Common myeloid progenitor, CD34-positive (primary cell): ENCODE measurements at regions not wholly inside any gene's neighbourhood (a gene's known extent, or its start where the extent isn't known, plus 50 kb on each side); places are given as distances from the start of the nearest gene placed in this dataset.

Experiments
- CTCF ChIA-PET: fragments of 350-600 bp; sonication (Branson Sonifier 250); formaldehyde crosslinking; loops from one replicate; lab custom pipeline; 2021; ENCODE audit warnings: antibody characterized with exemption; lab: Charles Lee
- POLR2A ChIA-PET: fragments of 350-600 bp; sonication (Branson Sonifier 250); formaldehyde crosslinking; loops from one replicate; lab custom pipeline; 2021; ENCODE audit warnings: antibody characterized with exemption; lab: Charles Lee
- DNase-seq, 3 donors: peaks; one replicate each; pipeline versions ENCODE4 v3.0.0 to v3.0.0-alpha.2; 2013
- H3K27ac ChIP-seq, 2 experiments: 1 replicate in 1 of 2; 2 replicates in 1 of 2; pipeline ENCODE4 v1.7.0; 2013; ENCODE audit warnings: inconsistent platforms in 2 of 2, low read length in 2 of 2, mild to moderate bottlenecking in 2 of 2, low read depth in 1 of 2, moderate library complexity in 1 of 2; ENCODE audit not compliant: severe bottlenecking in 2 of 2, insufficient read depth in 1 of 2, poor library complexity in 1 of 2
- H3K27me3 ChIP-seq, 5 experiments: replicated peaks in 2 of 5; 1 replicate in 3 of 5; 2 replicates in 2 of 5; pipeline versions ENCODE4 v1.6.1 to v1.7.0; 2013; ENCODE audit warnings: low read length in 4 of 5, mild to moderate bottlenecking in 2 of 5, moderate library complexity in 2 of 5, inconsistent platforms in 1 of 5; ENCODE audit not compliant: insufficient read depth in 5 of 5, control insufficient read depth in 4 of 5
- H3K36me3 ChIP-seq, 4 experiments: 1 replicate in 2 of 4; 2 replicates in 2 of 4; pipeline versions ENCODE4 v1.6.1 to v1.7.0; 2013; ENCODE audit warnings: low read length in 3 of 4, control low read depth in 1 of 4, mild to moderate bottlenecking in 1 of 4; ENCODE audit not compliant: control insufficient read depth in 4 of 4, insufficient read depth in 4 of 4
- H3K4me1 ChIP-seq, 4 experiments: 1 replicate in 3 of 4; 2 replicates in 1 of 4; pipeline versions ENCODE4 v1.6.1 to v1.7.1; 2013; ENCODE audit warnings: low read length in 3 of 4, mild to moderate bottlenecking in 3 of 4, control low read depth in 1 of 4, inconsistent platforms in 1 of 4, moderate library complexity in 1 of 4; ENCODE audit not compliant: control insufficient read depth in 4 of 4, insufficient read depth in 4 of 4; ENCODE audit errors: control extremely low read depth in 1 of 4
- H3K4me3 ChIP-seq, 7 experiments: 1 replicate in 4 of 7; 2 replicates in 3 of 7; pipeline versions ENCODE4 v1.5.1 to v1.7.0; 2013; ENCODE audit warnings: mild to moderate bottlenecking in 7 of 7, low read length in 6 of 7, moderate library complexity in 6 of 7, inconsistent platforms in 2 of 7, low read depth in 2 of 7, control low read depth in 1 of 7; ENCODE audit not compliant: insufficient read depth in 4 of 7, control insufficient read depth in 1 of 7; ENCODE audit errors: extremely low read depth in 1 of 7
- H3K9me3 ChIP-seq, 5 experiments: 1 replicate in 4 of 5; 2 replicates in 1 of 5; pipeline versions ENCODE4 v1.6.1 to v1.7.1; 2013; ENCODE audit warnings: low read length in 4 of 5, mild to moderate bottlenecking in 2 of 5, inconsistent platforms in 1 of 5, low read depth in 1 of 5, moderate library complexity in 1 of 5; ENCODE audit not compliant: control insufficient read depth in 4 of 5, insufficient read depth in 2 of 5; ENCODE audit errors: control extremely low read depth in 1 of 5
- WGBS: methylation state at CpG from one replicate; pipeline ENCODE4 v1.1.5; 2013; ENCODE audit not compliant: insufficient coverage; 5-methylcytosine and 5-hydroxymethylcytosine counted together

DNA sequence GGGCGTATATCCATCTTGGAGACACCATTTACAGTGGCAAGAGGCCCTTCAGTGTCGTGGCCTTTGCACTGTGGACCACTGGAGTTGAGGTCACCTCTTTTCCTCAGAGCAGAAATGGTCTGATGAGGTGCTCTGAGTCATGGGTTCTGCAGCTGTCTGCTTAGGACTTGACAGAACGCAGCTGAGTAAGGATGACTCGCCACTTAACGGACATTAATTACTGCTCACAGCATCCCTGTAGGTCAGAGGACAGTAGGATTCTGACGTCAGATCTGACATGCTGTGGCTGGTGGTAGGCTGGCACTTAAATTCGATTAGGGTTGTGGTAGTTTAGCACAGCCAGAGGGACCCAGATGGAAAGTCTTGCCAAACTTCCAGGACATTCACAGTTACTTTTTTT, 479.4 kb downstream of the DMAC1 start:
- CTCF ChIA-PET = no interaction called here
- H3K4me3 ChIP-seq = no peak overlapping the region
- H3K27ac ChIP-seq = no peak overlapping the region

DNA sequence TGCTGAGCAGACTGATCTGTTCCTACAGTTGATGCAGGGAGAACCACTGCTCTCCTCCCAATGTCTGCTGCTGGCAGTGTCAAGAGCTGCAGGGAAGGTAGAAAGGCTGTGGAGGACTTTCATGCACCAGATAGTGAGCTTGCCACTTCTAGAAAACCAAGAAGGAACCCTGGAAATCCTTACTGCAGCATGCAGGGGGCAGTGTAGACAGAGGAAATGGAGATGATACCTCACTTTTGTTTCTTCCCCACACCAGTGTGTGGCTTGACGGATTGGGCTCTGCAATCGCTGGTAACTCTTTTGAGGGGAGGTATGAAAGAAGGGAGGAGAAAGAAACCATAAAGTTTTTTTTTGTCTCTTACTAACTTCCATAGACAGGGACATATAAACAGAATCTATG, 480.7 kb downstream of the DMAC1 start:
- no CpG with 5 or more reads among the region's 2 CpGs for WGBS
- POLR2A ChIA-PET = interaction anchor here (0.6 kb wide), 1 partner anchor 1387 kb away, joined by 3 read pairs; no protein-coding TSS in a partner anchor
- Histone ChIP-seq H3K27ac (no peak overlapping the region), H3K36me3 (no peaks in the 10 kb centered on the region), H3K9me3 (peaks cover 0 to 2% (median under 1%) of the 10 kb centered on the region in 5 experiments), H3K4me1 (peaks cover 0 to 3% (median 1%) of the 10 kb centered on the region in 4 experiments), H3K4me3 (no peak overlapping the region), H3K27me3 (no peaks in the 10 kb centered on the region)
- CTCF ChIA-PET = interaction anchor here (0.7 kb wide), 1 partner anchor 67 kb away, joined by 4 read pairs; no protein-coding TSS in a partner anchor
- no peak for DNase-seq

More for the DNA sequence above, 479.4 kb downstream of the DMAC1 start:
- 86% methylated on average over 6 of the region's 7 CpGs for WGBS
- Histone ChIP-seq H3K27me3 (no peaks in the 10 kb centered on the region), H3K36me3 (no peaks in the 10 kb centered on the region), H3K4me1 (peaks cover 0 to 3% (median 1%) of the 10 kb centered on the region in 4 experiments), H3K9me3 (no peaks in the 10 kb centered on the region)
- POLR2A ChIA-PET = no interaction called here
- DNase-seq = peak in 2 of 3 donors; percentile 24 to 40

DNA sequence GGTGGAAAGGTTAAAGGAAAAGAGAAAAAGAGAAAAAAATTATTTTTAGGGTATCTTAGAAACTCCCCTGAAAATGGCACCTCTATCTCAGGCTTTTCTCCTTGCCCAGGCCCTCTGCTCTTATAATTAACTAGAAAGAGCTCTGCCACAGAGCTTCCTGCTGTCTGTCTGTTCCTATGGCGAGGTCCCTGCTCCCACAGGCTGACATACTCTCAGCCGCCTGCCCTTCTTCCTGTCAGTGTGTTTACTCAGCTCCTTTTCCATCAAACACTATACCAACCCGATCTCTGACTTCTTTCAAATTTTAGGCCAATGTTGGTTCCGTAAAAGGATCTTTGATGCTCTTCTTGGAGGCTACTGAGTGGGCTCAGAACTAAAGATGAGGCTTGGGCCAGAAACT, 482.6 kb downstream of the DMAC1 start:
- peaks cover 2 to 13% (median 5%) of the 10 kb centered on the region in 5 experiments for H3K9me3 ChIP-seq
- no peak for DNase-seq
- no peaks in the 10 kb centered on the region for H3K27me3 ChIP-seq
- no peak overlapping the region for H3K27ac ChIP-seq
- no peaks in the 10 kb centered on the region for H3K36me3 ChIP-seq
- WGBS = 47% methylated on average over 4 of the region's 4 CpGs
- no peak overlapping the region for H3K4me3 ChIP-seq
- ChIA-PET POLR2A (no interaction called here), CTCF (no interaction called here)
- peaks cover 0 to 3% (median 1%) of the 10 kb centered on the region in 4 experiments for H3K4me1 ChIP-seq

DNA sequence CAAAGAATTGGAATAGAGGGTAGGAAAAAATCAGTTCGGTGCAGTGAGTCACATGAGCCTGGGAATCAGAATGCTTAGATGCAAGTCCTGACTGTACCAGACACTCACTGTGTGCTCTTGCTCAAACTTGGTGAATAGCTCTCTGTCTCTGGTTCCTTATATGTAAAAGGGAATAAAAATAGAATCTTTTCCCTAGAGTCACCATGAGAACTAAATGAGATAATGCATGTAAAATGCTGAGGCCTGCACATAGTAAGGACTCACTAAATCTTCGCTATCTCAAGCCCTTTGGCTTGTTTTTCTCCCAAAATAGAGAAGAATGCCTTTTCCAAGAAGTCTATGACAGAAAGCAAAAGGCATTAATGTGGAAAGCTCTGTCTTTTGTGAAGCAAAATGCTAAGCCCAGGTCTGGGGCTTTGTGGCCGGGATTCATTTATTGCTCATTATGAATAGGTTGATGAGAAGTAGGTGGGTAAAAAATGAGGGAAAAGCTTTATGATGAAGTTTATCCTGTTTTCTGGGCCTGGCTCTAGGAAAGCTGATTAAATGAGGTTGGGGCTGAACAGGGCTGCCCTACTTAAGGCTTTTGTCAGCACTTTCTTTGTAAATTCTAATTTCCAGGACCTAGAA, 483.3 kb downstream of the DMAC1 start:
- peaks cover 2 to 13% (median 5%) of the 10 kb centered on the region in 5 experiments for H3K9me3 ChIP-seq
- ChIA-PET POLR2A (no interaction called here), CTCF (no interaction called here)
- H3K27ac ChIP-seq = no peak overlapping the region
- WGBS = 67% methylated on average over 3 of the region's 3 CpGs
- no peak for DNase-seq
- peaks cover 0 to 3% (median 1%) of the 10 kb centered on the region in 4 experiments for H3K4me1 ChIP-seq
- H3K4me3 ChIP-seq = no peak overlapping the region
- H3K27me3 ChIP-seq = no peaks in the 10 kb centered on the region
- no peaks in the 10 kb centered on the region for H3K36me3 ChIP-seq

DNA sequence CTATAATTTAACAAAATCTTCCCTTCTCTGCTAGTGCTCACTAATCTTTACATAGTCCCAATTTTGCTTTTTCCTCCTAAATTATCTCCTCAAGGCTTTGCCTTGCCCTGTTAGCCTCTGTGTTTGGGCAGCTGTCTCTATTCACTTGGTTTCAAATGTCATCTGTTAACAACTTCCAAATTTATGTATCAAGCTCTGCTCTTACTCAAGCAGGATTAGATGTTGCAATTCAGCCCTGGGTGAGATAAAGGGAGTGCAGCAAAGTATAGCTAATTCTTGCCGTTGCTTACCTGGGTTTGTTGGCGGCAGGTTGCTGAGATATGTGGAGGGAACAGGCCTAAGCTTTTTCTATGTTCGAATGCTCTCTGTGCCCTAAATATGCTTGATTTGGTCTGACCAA, 483.8 kb downstream of the DMAC1 start:
- POLR2A ChIA-PET = no interaction called here
- Histone ChIP-seq H3K4me1 (peaks cover 0 to 3% (median 1%) of the 10 kb centered on the region in 4 experiments), H3K27ac (no peak overlapping the region), H3K9me3 (peaks cover 2 to 13% (median 5%) of the 10 kb centered on the region in 5 experiments), H3K27me3 (no peaks in the 10 kb centered on the region), H3K4me3 (no peak overlapping the region), H3K36me3 (no peaks in the 10 kb centered on the region)
- WGBS = 100% methylated on average over 2 of the region's 3 CpGs
- CTCF ChIA-PET = no interaction called here
- no peak for DNase-seq

DNA sequence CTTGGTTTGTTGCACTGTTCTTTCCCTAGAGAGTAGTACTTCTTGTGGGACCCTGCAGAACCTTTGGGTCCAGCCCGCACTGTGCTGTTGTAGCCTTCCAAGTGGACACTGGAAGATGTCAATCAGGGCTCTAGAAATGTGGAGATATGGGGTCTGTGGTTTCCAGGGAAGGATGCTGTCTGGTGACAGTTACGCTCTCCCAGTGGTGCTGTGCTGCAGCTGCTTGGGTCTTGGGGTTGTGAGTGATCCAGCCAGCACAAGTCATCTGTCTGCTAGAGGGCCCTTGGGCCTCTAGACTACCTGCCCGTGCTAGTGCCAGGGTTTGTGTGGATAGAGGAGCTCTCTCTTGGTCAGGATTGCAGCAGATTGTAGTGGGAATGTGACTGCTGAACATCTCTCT, 484.5 kb downstream of the DMAC1 start:
- WGBS = 100% methylated on average over 2 of the region's 3 CpGs
- Histone ChIP-seq H3K36me3 (no peaks in the 10 kb centered on the region), H3K27me3 (no peaks in the 10 kb centered on the region), H3K9me3 (peaks cover 2 to 19% (median 5%) of the 10 kb centered on the region in 5 experiments), H3K27ac (no peak overlapping the region), H3K4me3 (no peak overlapping the region), H3K4me1 (peaks cover 0 to 3% (median 1%) of the 10 kb centered on the region in 4 experiments)
- ChIA-PET CTCF (no interaction called here), POLR2A (no interaction called here)
- no peak for DNase-seq

DNA sequence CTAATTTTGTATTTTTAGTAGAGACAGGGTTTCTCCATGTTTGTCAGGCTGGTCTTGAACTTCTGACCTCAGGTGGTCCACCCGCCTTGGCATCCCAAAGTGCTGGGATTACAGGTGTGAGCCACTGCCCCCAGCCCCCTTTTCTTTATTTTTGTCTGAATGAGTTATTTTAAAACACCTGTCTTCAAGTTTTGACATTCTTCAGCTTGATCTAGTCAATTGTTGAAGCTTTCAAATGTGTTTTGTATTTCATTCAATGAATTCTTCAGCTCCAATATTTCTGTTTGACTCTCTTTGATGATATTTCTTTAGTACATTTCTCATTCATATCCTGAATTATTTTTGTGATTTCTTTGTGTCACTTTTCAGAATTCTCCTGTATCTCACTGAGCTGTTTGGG, 486.2 kb downstream of the DMAC1 start:
- WGBS = no CpG with 5 or more reads among the region's 1 CpG
- Histone ChIP-seq H3K9me3 (peaks cover 2 to 27% (median 5%) of the 10 kb centered on the region in 5 experiments), H3K4me1 (peaks cover 0 to 3% (median 1%) of the 10 kb centered on the region in 4 experiments), H3K27me3 (no peaks in the 10 kb centered on the region), H3K36me3 (no peaks in the 10 kb centered on the region), H3K4me3 (no peak overlapping the region), H3K27ac (no peak overlapping the region)
- ChIA-PET CTCF (no interaction called here), POLR2A (no interaction called here)
- DNase-seq = peak in 1 of 3 donors; percentile 15
